Osteocyte (in vitro differentiated cells): ENCODE measurements at regions not wholly inside any gene's neighbourhood (a gene's known extent, or its start where the extent isn't known, plus 50 kb on each side); places are given as distances from the start of the nearest gene placed in this dataset.

Experiments
- DNase-seq: peaks from one replicate; pipeline ENCODE4 v3.0.0; 2021; ENCODE audit warnings: mixed read lengths; ENCODE audit not compliant: unreplicated experiment; ENCODE audit errors: extremely low spot score
- H3K27ac Mint-ChIP-seq: one replicate; pipeline ENCODE4 v1.8.0; 2021; ENCODE audit warnings: mild to moderate bottlenecking, mixed read lengths; ENCODE audit not compliant: unreplicated experiment
- H3K27me3 Mint-ChIP-seq: one replicate; pipeline ENCODE4 v1.8.0; 2021; ENCODE audit warnings: mixed read lengths; ENCODE audit not compliant: unreplicated experiment
- H3K36me3 Mint-ChIP-seq: one replicate; pipeline ENCODE4 v1.8.0; 2021; ENCODE audit warnings: mixed read lengths; ENCODE audit not compliant: unreplicated experiment
- H3K4me1 Mint-ChIP-seq: one replicate; pipeline ENCODE4 v1.8.0; 2021; ENCODE audit warnings: mixed read lengths; ENCODE audit not compliant: unreplicated experiment
- H3K4me3 Mint-ChIP-seq: one replicate; pipeline ENCODE4 v1.8.0; 2021; ENCODE audit warnings: mild to moderate bottlenecking, moderate library complexity, mixed read lengths; ENCODE audit not compliant: unreplicated experiment
- H3K9me3 Mint-ChIP-seq: one replicate; pipeline ENCODE4 v1.8.0; 2021; ENCODE audit warnings: mixed read lengths; ENCODE audit not compliant: unreplicated experiment
- TF ChIP-seq, protein P1 (sequence below): fragments of 200-600 bp; sonication (generic); IDR thresholded peaks from 2 replicates; pipeline ENCODE4 v1.5.0; 2021; ENCODE audit warnings: antibody characterized with exemption, mild to moderate bottlenecking, moderate library complexity

DNA sequence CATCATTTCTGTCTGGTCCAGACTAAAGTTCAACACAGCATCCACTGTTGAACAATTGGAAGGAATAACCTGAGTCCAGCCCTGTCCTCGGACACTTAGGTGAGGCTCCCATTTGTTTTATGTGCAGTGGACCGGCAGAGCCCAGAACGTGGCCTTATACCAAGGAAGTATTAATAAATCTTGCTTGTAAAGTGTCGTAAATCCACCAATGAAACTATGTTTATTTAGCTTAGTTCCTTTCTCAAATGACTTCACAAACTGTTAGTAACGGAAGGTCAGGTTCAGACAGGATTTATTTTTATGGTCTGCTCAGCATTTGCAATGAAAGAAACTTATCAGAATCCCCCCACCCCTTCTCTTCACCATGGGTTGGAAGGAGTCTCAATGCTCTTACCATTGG lies 149.5 kb downstream of the PCSK1 start:
- H3K4me3 Mint-ChIP-seq: no peak overlapping the region
- H3K36me3 Mint-ChIP-seq: no peaks in the 10 kb centered on the region
- H3K27me3 Mint-ChIP-seq: no peaks in the 10 kb centered on the region
- no peak for DNase-seq
- no peaks in the 10 kb centered on the region for H3K9me3 Mint-ChIP-seq
- H3K27ac Mint-ChIP-seq: no peak overlapping the region
- H3K4me1 Mint-ChIP-seq: peaks cover 37% of the 10 kb centered on the region
- TF ChIP-seq, protein P1, sequence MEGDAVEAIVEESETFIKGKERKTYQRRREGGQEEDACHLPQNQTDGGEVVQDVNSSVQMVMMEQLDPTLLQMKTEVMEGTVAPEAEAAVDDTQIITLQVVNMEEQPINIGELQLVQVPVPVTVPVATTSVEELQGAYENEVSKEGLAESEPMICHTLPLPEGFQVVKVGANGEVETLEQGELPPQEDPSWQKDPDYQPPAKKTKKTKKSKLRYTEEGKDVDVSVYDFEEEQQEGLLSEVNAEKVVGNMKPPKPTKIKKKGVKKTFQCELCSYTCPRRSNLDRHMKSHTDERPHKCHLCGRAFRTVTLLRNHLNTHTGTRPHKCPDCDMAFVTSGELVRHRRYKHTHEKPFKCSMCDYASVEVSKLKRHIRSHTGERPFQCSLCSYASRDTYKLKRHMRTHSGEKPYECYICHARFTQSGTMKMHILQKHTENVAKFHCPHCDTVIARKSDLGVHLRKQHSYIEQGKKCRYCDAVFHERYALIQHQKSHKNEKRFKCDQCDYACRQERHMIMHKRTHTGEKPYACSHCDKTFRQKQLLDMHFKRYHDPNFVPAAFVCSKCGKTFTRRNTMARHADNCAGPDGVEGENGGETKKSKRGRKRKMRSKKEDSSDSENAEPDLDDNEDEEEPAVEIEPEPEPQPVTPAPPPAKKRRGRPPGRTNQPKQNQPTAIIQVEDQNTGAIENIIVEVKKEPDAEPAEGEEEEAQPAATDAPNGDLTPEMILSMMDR: no peak

GRCh38 chr5:96282020-96282419 lies 151.0 kb downstream of the PCSK1 start:
- Mint-ChIP-seq H3K9me3 (no peaks in the 10 kb centered on the region), H3K27me3 (no peaks in the 10 kb centered on the region), H3K27ac (no peak overlapping the region), H3K4me1 (peaks cover 24% of the 10 kb centered on the region), H3K4me3 (no peak overlapping the region), H3K36me3 (no peaks in the 10 kb centered on the region)
- TF ChIP-seq, protein P1: no peak
- no peak for DNase-seq

DNA sequence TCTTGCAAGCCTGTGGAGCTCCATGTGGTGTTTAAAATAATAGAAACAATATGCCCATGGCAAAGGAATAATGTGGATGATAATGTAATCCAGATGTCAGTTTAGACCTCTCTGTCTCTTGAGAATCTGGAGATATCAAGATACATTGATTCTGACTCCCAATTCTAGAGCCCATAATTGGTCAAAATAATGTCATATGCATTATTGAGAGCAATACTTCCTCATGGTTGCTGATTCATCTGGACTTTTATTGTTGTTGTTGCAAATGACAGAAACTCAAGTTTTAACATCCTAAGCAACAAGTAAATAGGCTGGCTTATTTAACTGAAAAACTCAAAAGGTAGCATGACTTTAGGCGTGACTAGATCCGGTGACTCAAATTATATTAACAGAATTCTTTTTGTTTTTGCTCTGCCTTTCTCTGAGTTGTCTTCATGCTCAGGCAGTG lies 152.1 kb downstream of the PCSK1 start:
- no peaks in the 10 kb centered on the region for H3K27me3 Mint-ChIP-seq
- H3K4me1 Mint-ChIP-seq: peaks cover 24% of the 10 kb centered on the region
- DNase-seq: no peak
- H3K9me3 Mint-ChIP-seq: peaks cover 4% of the 10 kb centered on the region
- no peaks in the 10 kb centered on the region for H3K36me3 Mint-ChIP-seq
- H3K4me3 Mint-ChIP-seq: no peak overlapping the region
- peak overlapping the region; percentile 39 for H3K27ac Mint-ChIP-seq
- TF ChIP-seq, protein P1: no peak

- H3K9me3 Mint-ChIP-seq: peaks cover 4% of the 10 kb centered on the region
- peaks cover 24% of the 10 kb centered on the region for H3K4me1 Mint-ChIP-seq
- H3K36me3 Mint-ChIP-seq: no peaks in the 10 kb centered on the region
- no peak for DNase-seq
- H3K4me3 Mint-ChIP-seq: no peak overlapping the region
- H3K27me3 Mint-ChIP-seq: no peaks in the 10 kb centered on the region
- TF ChIP-seq, protein P1: no peak
- H3K27ac Mint-ChIP-seq: no peak overlapping the region
Observed at GRCh38 chr5:96279801-96280542, 153.1 kb downstream of the PCSK1 start.

- TF ChIP-seq, protein P1: no peak
- Mint-ChIP-seq H3K9me3 (peaks cover 4% of the 10 kb centered on the region), H3K36me3 (no peaks in the 10 kb centered on the region), H3K27ac (no peak overlapping the region), H3K4me3 (no peak overlapping the region), H3K4me1 (peaks cover 24% of the 10 kb centered on the region), H3K27me3 (no peaks in the 10 kb centered on the region)
- DNase-seq: no peak
Observed at GRCh38 chr5:96278981-96279380, 154.1 kb downstream of the PCSK1 start.
